IPS DF 4.7 (cell line): ENCODE measurements at regions not wholly inside any gene's neighbourhood (a gene's known extent, or its start where the extent isn't known, plus 50 kb on each side); places are given as distances from the start of the nearest gene placed in this dataset.
A peak's percentile ranks its signal among the peaks of the same experiment; 100 is the strongest.

Experiments
- DNase-seq: peaks from one replicate; pipeline ENCODE4 v3.0.0-alpha.2; 2013; ENCODE audit warnings: low spot score; ENCODE audit errors: extremely low read depth

- no peak for DNase-seq
Observed at GRCh38 chr6:170162775-170163404, 128.0 kb downstream of the DLL1 start.

GRCh38 chr6:170162011-170162774 is 128.7 kb downstream of the DLL1 start:
- no peak for DNase-seq

- DNase-seq, result no peak
Observed at GRCh38 chr6:170160628-170161611, 130.0 kb downstream of the DLL1 start.

GRCh38 chr6:170160031-170160627 is 130.7 kb downstream of the DLL1 start:
- DNase-seq, result no peak

- DNase-seq, result no peak
Observed at GRCh38 chr6:170159022-170159965, 131.6 kb downstream of the DLL1 start.

GRCh38 chr6:170158296-170159021 is 132.4 kb downstream of the DLL1 start:
- DNase-seq, result no peak

- DNase-seq, result no peak
Observed at GRCh38 chr6:170157567-170158218, 133.2 kb downstream of the DLL1 start.

GRCh38 chr6:170156448-170157375 is 134.2 kb downstream of the DLL1 start:
- DNase-seq, result no peak

- DNase-seq, result no peak
Observed at GRCh38 chr6:170155464-170156196, 135.2 kb downstream of the DLL1 start.

GRCh38 chr6:170153436-170154319 is 137.2 kb downstream of the DLL1 start:
- DNase-seq, result no peak

GRCh38 chr6:170152989-170153388 is 137.9 kb downstream of the DLL1 start:
- peak; percentile 11 for DNase-seq

GRCh38 chr6:170152124-170152926 is 138.6 kb downstream of the DLL1 start:
- no peak for DNase-seq

- no peak for DNase-seq
Observed at GRCh38 chr6:170151804-170152123, 139.1 kb downstream of the DLL1 start.

GRCh38 chr6:170151321-170151771 is 139.5 kb downstream of the DLL1 start:
- no peak for DNase-seq

- no peak for DNase-seq
Observed at GRCh38 chr6:170150590-170150945, 140.3 kb downstream of the DLL1 start.
